Esophagus squamous epithelium (tissue), 4 donors: ENCODE measurements at regions not wholly inside any gene's neighbourhood (a gene's known extent, or its start where the extent isn't known, plus 50 kb on each side); places are given as distances from the start of the nearest gene placed in this dataset.

Experiments used
- CTCF ChIP-seq, 6 experiments: fragments of 450-650 bp in 4 of 6; fragments of 200-600 bp in 2 of 6; sonication (generic) in 2 of 6; IDR thresholded peaks; one replicate each; pipeline ENCODE4 v1.5.1; 2016 to 2019; ENCODE audit warnings: antibody characterized with exemption in 6 of 6, mild to moderate bottlenecking in 4 of 6, moderate library complexity in 4 of 6
- POLR2A ChIP-seq, 4 donors: fragments of 450-650 bp; IDR thresholded peaks; one replicate each; pipeline ENCODE4 v1.6.1; 2017; ENCODE audit warnings: antibody characterized with exemption in 4 of 4, mild to moderate bottlenecking in 4 of 4, moderate library complexity in 3 of 4

GRCh38 chr2:22741216-22741615 lies 643.8 kb upstream of the KLHL29 start:
- TF ChIP-seq POLR2A (IDR thresholded peaks at IDR 0.05) (no peak), CTCF (IDR thresholded peaks at IDR 0.05) (no peak)
